H9 (cell line): ENCODE measurements at regions not wholly inside any gene's neighbourhood (a gene's known extent, or its start where the extent isn't known, plus 50 kb on each side); places are given as distances from the start of the nearest gene placed in this dataset.

Experiments
- DNase-seq: peaks from one replicate; pipeline ENCODE4 v3.0.0-alpha.2; 2017
- H2AFZ ChIP-seq: one replicate; pipeline ENCODE4 v1.6.1; 2013; ENCODE audit warnings: mild to moderate bottlenecking, low read length, control low read depth, moderate library complexity
- H2AK5ac ChIP-seq: 2 replicates; pipeline ENCODE4 v1.6.1; 2013; ENCODE audit warnings: low read length, control low read depth, mixed read lengths; ENCODE audit not compliant: insufficient read length
- H2BK120ac ChIP-seq: one replicate; pipeline ENCODE4 v1.6.1; 2013; ENCODE audit warnings: low read depth, mild to moderate bottlenecking, low read length, control low read depth, inconsistent platforms; ENCODE audit not compliant: poor library complexity, severe bottlenecking
- H2BK12ac ChIP-seq: 2 replicates; pipeline ENCODE4 v1.6.1; 2013; ENCODE audit warnings: low read length, control low read depth, mixed read lengths, low read depth; ENCODE audit not compliant: insufficient read length
- H2BK15ac ChIP-seq: 2 replicates; pipeline ENCODE4 v1.6.1; 2013; ENCODE audit warnings: low read depth, low read length, control low read depth
- H2BK20ac ChIP-seq: one replicate; pipeline ENCODE4 v1.6.1; 2013; ENCODE audit warnings: low read depth, mild to moderate bottlenecking, low read length, control low read depth, inconsistent platforms; ENCODE audit not compliant: poor library complexity, severe bottlenecking
- H2BK5ac ChIP-seq: 2 replicates; pipeline ENCODE4 v1.6.1; 2013; ENCODE audit warnings: low read length, control low read depth, mixed read lengths; ENCODE audit not compliant: insufficient read length
- H3K14ac ChIP-seq: 2 replicates; pipeline ENCODE4 v1.6.1; 2013; ENCODE audit warnings: low read length, control low read depth; ENCODE audit not compliant: insufficient read depth
- H3K18ac ChIP-seq: 2 replicates; pipeline ENCODE4 v1.6.1; 2013; ENCODE audit warnings: low read depth, mild to moderate bottlenecking, mixed read lengths, low read length, control low read depth; ENCODE audit not compliant: insufficient read length
- H3K23ac ChIP-seq: 2 replicates; pipeline ENCODE4 v1.6.1; 2013; ENCODE audit warnings: low read length, control low read depth, mixed read lengths, low read depth; ENCODE audit not compliant: insufficient read length
- H3K23me2 ChIP-seq: 2 replicates; pipeline ENCODE4 v1.6.1; 2013; ENCODE audit warnings: low read depth, mild to moderate bottlenecking, mixed read lengths, low read length, control low read depth; ENCODE audit not compliant: insufficient read length, poor library complexity, severe bottlenecking
- H3K27ac ChIP-seq: 2 replicates; pipeline ENCODE4 v1.5.1; 2013; ENCODE audit warnings: low read length, control low read depth, mixed read lengths, low read depth; ENCODE audit not compliant: insufficient read length
- H3K27me3 ChIP-seq: 2 replicates; pipeline ENCODE4 v1.6.1; 2013; ENCODE audit warnings: low read length, control low read depth, inconsistent platforms; ENCODE audit not compliant: insufficient read depth
- H3K4ac ChIP-seq: 2 replicates; pipeline ENCODE4 v1.6.1; 2013; ENCODE audit warnings: low read depth, mild to moderate bottlenecking, control low read depth, inconsistent platforms, low read length, moderate library complexity
- H3K4me1 ChIP-seq: 2 replicates; pipeline ENCODE4 v1.6.1; 2013; ENCODE audit warnings: low read length, control low read depth, inconsistent platforms; ENCODE audit not compliant: insufficient read depth
- H3K4me2 ChIP-seq: 2 replicates; pipeline ENCODE4 v1.6.1; 2013; ENCODE audit warnings: low read length, control low read depth, mixed read lengths; ENCODE audit not compliant: insufficient read length, insufficient read depth
- H3K56ac ChIP-seq: 2 replicates; pipeline ENCODE4 v1.6.1; 2013; ENCODE audit warnings: low read depth, mild to moderate bottlenecking, mixed read lengths, low read length, control low read depth; ENCODE audit not compliant: insufficient read length
- H3K79me1 ChIP-seq: 2 replicates; pipeline ENCODE4 v1.6.1; 2013; ENCODE audit warnings: low read depth, mild to moderate bottlenecking, moderate library complexity, low read length, control low read depth, inconsistent platforms; ENCODE audit not compliant: insufficient read depth, poor library complexity, severe bottlenecking
- H3K79me2 ChIP-seq: 2 replicates; pipeline ENCODE4 v1.6.1; 2013; ENCODE audit warnings: low read length, control low read depth, inconsistent platforms; ENCODE audit not compliant: insufficient read depth
- H3K9ac ChIP-seq: 2 replicates; pipeline ENCODE4 v1.6.1; 2013; ENCODE audit warnings: low read length, control low read depth, mixed read lengths; ENCODE audit not compliant: insufficient read length; ENCODE audit errors: extremely low read depth
- H3K9me3 ChIP-seq: one replicate; pipeline ENCODE4 v1.6.1; 2013; ENCODE audit warnings: low read depth, low read length, inconsistent platforms; ENCODE audit not compliant: control insufficient read depth
- H3T11ph ChIP-seq: one replicate; pipeline ENCODE4 v1.6.1; 2013; ENCODE audit warnings: mild to moderate bottlenecking, low read length, control low read depth, inconsistent platforms
- H4K20me1 ChIP-seq: one replicate; pipeline ENCODE4 v1.6.1; 2013; ENCODE audit not compliant: control insufficient read depth, insufficient read length, insufficient read depth
- H4K5ac ChIP-seq: 2 replicates; pipeline ENCODE4 v1.6.1; 2013; ENCODE audit warnings: low read depth, mild to moderate bottlenecking, mixed read lengths, low read length, control low read depth; ENCODE audit not compliant: insufficient read length
- H4K8ac ChIP-seq: replicated peaks from 2 replicates; pipeline ENCODE4 v1.6.1; 2013; ENCODE audit warnings: low read length, control low read depth, mixed read lengths, low read depth; ENCODE audit not compliant: insufficient read length
- H4K91ac ChIP-seq: 2 replicates; pipeline ENCODE4 v1.6.1; 2013; ENCODE audit warnings: low read depth, mild to moderate bottlenecking, moderate library complexity, mixed read lengths, low read length, control low read depth; ENCODE audit not compliant: insufficient read length
- H3K27ac Mint-ChIP-seq, 3 experiments: 2 replicates in 2 of 3; 3 replicates in 1 of 3; pipeline ENCODE4 v1.8.0; 2020 to 2021; ENCODE audit warnings: mixed read lengths in 3 of 3, mild to moderate bottlenecking in 1 of 3, moderate library complexity in 1 of 3
- H3K27me3 Mint-ChIP-seq: 2 replicates; pipeline ENCODE4 v1.8.0; 2021; ENCODE audit warnings: low read depth, mild to moderate bottlenecking, moderate library complexity, mixed read lengths
- H3K36me3 Mint-ChIP-seq, 3 experiments: 2 replicates in 2 of 3; 3 replicates in 1 of 3; pipeline ENCODE4 v1.8.0; 2020 to 2021; ENCODE audit warnings: low read depth in 3 of 3, mixed read lengths in 3 of 3; ENCODE audit not compliant: insufficient read depth in 1 of 3
- H3K4me1 Mint-ChIP-seq, 2 experiments: 2 replicates each; pipeline ENCODE4 v1.8.0; 2020; ENCODE audit warnings: mixed read lengths in 2 of 2
- H3K4me3 Mint-ChIP-seq, 2 experiments: 2 replicates in 1 of 2; 3 replicates in 1 of 2; pipeline ENCODE4 v1.8.0; 2020 to 2021; ENCODE audit warnings: mild to moderate bottlenecking in 2 of 2, mixed read lengths in 2 of 2, moderate library complexity in 1 of 2
- H3K9me3 Mint-ChIP-seq, 2 experiments: 2 replicates in 1 of 2; 3 replicates in 1 of 2; pipeline ENCODE4 v1.8.0; 2020; ENCODE audit warnings: mild to moderate bottlenecking in 2 of 2, mixed read lengths in 2 of 2, moderate library complexity in 1 of 2
- TF ChIP-seq, protein P1 (sequence below): fragments of 200-600 bp; sonication (generic); conservative IDR thresholded peaks from 3 replicates; pipeline ENCODE4 v1.8.0; 2021; ENCODE audit warnings: antibody characterized with exemption, mild to moderate bottlenecking

DNA sequence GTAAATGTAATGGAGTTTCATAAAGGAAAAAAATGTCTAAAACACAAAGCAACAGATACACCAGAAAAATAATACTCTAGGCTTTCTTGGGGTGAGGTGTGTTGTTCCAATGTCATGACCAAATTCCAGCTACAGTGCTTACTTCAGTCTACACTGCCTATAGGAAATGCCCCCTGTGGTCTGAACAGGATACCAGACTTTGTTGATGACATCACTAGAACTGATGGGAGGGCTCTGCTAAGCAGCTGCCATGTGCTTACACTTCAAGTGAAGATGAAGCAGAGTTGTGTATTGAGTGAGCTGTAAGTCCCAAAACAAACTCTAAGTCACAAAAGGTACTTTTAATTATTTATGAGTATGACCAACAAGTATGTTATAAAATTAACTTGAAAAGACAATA, 456.1 kb upstream of the IL12A start:
- H4K20me1 ChIP-seq = no peaks in the 10 kb centered on the region
- H2BK20ac ChIP-seq = no peak overlapping the region
- no peak overlapping the region for H3K23ac ChIP-seq
- DNase-seq = no peak
- TF ChIP-seq, protein P1, sequence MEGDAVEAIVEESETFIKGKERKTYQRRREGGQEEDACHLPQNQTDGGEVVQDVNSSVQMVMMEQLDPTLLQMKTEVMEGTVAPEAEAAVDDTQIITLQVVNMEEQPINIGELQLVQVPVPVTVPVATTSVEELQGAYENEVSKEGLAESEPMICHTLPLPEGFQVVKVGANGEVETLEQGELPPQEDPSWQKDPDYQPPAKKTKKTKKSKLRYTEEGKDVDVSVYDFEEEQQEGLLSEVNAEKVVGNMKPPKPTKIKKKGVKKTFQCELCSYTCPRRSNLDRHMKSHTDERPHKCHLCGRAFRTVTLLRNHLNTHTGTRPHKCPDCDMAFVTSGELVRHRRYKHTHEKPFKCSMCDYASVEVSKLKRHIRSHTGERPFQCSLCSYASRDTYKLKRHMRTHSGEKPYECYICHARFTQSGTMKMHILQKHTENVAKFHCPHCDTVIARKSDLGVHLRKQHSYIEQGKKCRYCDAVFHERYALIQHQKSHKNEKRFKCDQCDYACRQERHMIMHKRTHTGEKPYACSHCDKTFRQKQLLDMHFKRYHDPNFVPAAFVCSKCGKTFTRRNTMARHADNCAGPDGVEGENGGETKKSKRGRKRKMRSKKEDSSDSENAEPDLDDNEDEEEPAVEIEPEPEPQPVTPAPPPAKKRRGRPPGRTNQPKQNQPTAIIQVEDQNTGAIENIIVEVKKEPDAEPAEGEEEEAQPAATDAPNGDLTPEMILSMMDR = no peak
- H2BK120ac ChIP-seq = no peak overlapping the region
- H3K4me2 ChIP-seq = no peak overlapping the region
- H3K9me3 Mint-ChIP-seq = no peaks in the 10 kb centered on the region
- H4K5ac ChIP-seq = no peak overlapping the region
- H3K79me2 ChIP-seq = no peaks in the 10 kb centered on the region
- no peak overlapping the region for H4K8ac ChIP-seq
- H2AFZ ChIP-seq = no peak overlapping the region
- no peak overlapping the region for H3K56ac ChIP-seq
- no peak overlapping the region for H3K4ac ChIP-seq
- H3K23me2 ChIP-seq = no peaks in the 10 kb centered on the region
- H4K91ac ChIP-seq = no peak overlapping the region
- H2BK12ac ChIP-seq = no peak overlapping the region
- no peak overlapping the region for H3K4me3 Mint-ChIP-seq
- H3K14ac ChIP-seq = no peak overlapping the region
- no peaks in the 10 kb centered on the region for H3K79me1 ChIP-seq
- no peaks in the 10 kb centered on the region for H3K36me3 Mint-ChIP-seq
- no peak overlapping the region for H3K27ac ChIP-seq
- no peak overlapping the region for H2BK15ac ChIP-seq
- H3K27ac Mint-ChIP-seq = no peak overlapping the region
- 0 out of 2 replicates have a peak, but pooled peaks cover 3% of the 10 kb centered on the region for H3K4me1 ChIP-seq
- peaks cover 6% of the 10 kb centered on the region; the same call in 1 of the 2 replicates for H3K27me3 Mint-ChIP-seq
- H3T11ph ChIP-seq = no peak overlapping the region
- H3K27me3 ChIP-seq = no peaks in the 10 kb centered on the region
- no peak overlapping the region for H3K18ac ChIP-seq
- H2BK5ac ChIP-seq = no peak overlapping the region
- no peak overlapping the region for H2AK5ac ChIP-seq
- H3K4me1 Mint-ChIP-seq = peaks cover 6 to 8% of the 10 kb centered on the region in 2 experiments
- H3K9me3 ChIP-seq = no peaks in the 10 kb centered on the region
- H3K9ac ChIP-seq = no peak overlapping the region
